Transverse colon (tissue), 4 donors: ENCODE measurements at regions not wholly inside any gene's neighbourhood (a gene's known extent, or its start where the extent isn't known, plus 50 kb on each side); places are given as distances from the start of the nearest gene placed in this dataset.

ENCODE experiments used
- DNase-seq: peaks from one replicate; pipeline ENCODE4 v3.0.0-alpha.2; 2019
- H3K27ac ChIP-seq, 4 donors: fragments of 200-600 bp; sonication (generic); 2 replicates each; pipeline ENCODE4 v1.5.1; 2016 to 2018; ENCODE audit warnings: inconsistent platforms in 4 of 4
- H3K27me3 ChIP-seq: fragments of 200-600 bp; sonication (generic); 2 replicates; pipeline ENCODE4 v1.5.1; 2017; ENCODE audit warnings: inconsistent platforms
- H3K36me3 ChIP-seq, 4 donors: fragments of 200-600 bp; sonication (generic); 2 replicates each; pipeline ENCODE4 v1.5.1; 2017 to 2019; ENCODE audit warnings: inconsistent platforms in 4 of 4
- H3K4me1 ChIP-seq, 4 donors: fragments of 200-600 bp; sonication (generic); 2 replicates each; pipeline ENCODE4 v1.5.1; 2017 to 2020; ENCODE audit warnings: inconsistent platforms in 4 of 4
- H3K4me3 ChIP-seq, 4 donors: fragments of 200-600 bp; sonication (generic); 1 replicate in 1 of 4; 2 replicates in 3 of 4; pipeline versions ENCODE4 v1.5.1 to v1.6.1; 2017 to 2019; ENCODE audit warnings: inconsistent platforms in 4 of 4
- H3K9me3 ChIP-seq, 2 donors: fragments of 200-600 bp; sonication (generic); 2 replicates each; pipeline ENCODE4 v1.5.1; 2017 to 2019; ENCODE audit warnings: inconsistent platforms in 2 of 2
- EP300 ChIP-seq: sonication (generic); formaldehyde crosslinking; IDR thresholded peaks from one replicate; pipeline ENCODE4 v1.6.1; 2017; ENCODE audit warnings: antibody characterized with exemption, low read depth
- POLR2A ChIP-seq: fragments of 450-650 bp; IDR thresholded peaks from one replicate; pipeline ENCODE4 v1.6.1; 2016; ENCODE audit warnings: antibody characterized with exemption, mild to moderate bottlenecking, moderate library complexity
- POLR2AphosphoS5 ChIP-seq, 3 donors: sonication (generic); formaldehyde crosslinking; IDR thresholded peaks; one replicate each; pipeline ENCODE4 v1.6.1; 2016; ENCODE audit warnings: antibody characterized with exemption in 3 of 3
- WGBS, 2 donors: methylation state at CpG; one replicate each; pipeline ENCODE4 v1.1.5; 2018; ENCODE audit warnings: low coverage in 1 of 2; 5-methylcytosine and 5-hydroxymethylcytosine counted together
- in situ Hi-C, 4 donors: fragments of 200-750 bp; cut with MboI; loops; one replicate each; pipeline versions ENCODE4 v1.15.0 to v1.15.1; 2017; ENCODE audit warnings: low sequenced_read_pairs in 3 of 4, low pct_ligation_motif_present in 1 of 4, low pct_unique_long_range_greater_than_20kb in 1 of 4
- intact Hi-C: fragments of 100-400 bp; cut with DNase I; formaldehyde crosslinking; loops from one replicate; pipeline ENCODE4 v1.15.1; 2023; ENCODE audit warnings: low total_unique reads
- TF ChIP-seq, protein P1 (sequence below), 5 experiments: fragments of 200-600 bp in 3 of 5; fragments of 450-650 bp in 2 of 5; sonication (generic) in 3 of 5; IDR thresholded peaks; 1 replicate in 2 of 5; 2 replicates in 3 of 5; pipeline ENCODE4 v1.5.1; 2016 to 2017; ENCODE audit warnings: antibody characterized with exemption in 5 of 5, inconsistent platforms in 3 of 5, mild to moderate bottlenecking in 2 of 5, moderate library complexity in 1 of 5

DNA sequence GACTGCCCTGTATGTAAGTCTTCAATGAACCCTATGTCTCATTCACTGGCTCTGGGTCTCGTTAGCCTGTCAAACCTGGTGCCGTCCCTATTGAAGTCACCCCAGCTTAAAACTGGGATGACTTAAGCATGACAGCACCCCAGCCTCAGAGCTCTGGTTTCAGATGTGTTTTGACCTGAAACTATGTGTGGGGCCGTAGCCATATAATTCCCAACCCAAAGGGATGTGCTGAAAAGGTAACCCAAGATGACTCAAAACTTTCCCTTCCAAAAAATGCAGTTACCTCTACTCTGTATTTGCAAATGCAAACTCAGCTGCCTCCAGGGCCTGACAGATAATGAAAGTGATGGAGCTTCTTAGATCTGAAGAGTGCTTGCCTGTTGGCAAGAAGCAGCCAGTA, 478.3 kb upstream of the ERCC4 start:
- in situ Hi-C loops: loop anchor here in 1 of 4 donors (25.0 kb wide), 1 partner anchor 554 kb away; no protein-coding TSS in a partner anchor
- intact Hi-C loops: no loop called here
- no peak overlapping the region for H3K27ac ChIP-seq

DNA sequence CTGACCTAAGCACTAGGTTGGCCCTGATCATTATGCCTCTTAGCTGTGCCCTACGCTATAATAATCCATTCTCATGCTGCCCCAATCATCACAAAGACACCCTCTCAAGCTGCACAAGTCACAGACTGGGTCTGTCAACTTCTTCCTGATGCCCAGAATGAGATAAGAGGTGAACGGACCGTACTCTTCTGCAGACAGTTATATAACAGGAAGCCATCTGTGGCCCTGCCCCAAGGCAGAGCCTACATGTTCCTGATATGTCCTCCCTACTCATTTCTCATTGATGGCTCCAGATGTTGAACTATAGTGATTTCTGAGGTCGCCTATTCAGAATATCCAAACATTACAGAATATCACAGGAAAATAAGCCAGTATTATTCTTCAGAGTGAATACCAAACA, 471.6 kb upstream of the ERCC4 start:
- H3K4me3 ChIP-seq: no peak overlapping the region
- in situ Hi-C loops (loop anchor here in 1 of 4 donors (25.0 kb wide), 1 partner anchor 561 kb away; no protein-coding TSS in a partner anchor), intact Hi-C loops (no loop called here)
- H3K36me3 ChIP-seq: no peaks in the 10 kb centered on the region
- no peaks in the 10 kb centered on the region for H3K4me1 ChIP-seq
- no peaks in the 10 kb centered on the region for H3K9me3 ChIP-seq
- no peak for TF ChIP-seq POLR2AphosphoS5 (IDR thresholded peaks at IDR 0.05)
- TF ChIP-seq EP300: no peak
- TF ChIP-seq, protein P1, sequence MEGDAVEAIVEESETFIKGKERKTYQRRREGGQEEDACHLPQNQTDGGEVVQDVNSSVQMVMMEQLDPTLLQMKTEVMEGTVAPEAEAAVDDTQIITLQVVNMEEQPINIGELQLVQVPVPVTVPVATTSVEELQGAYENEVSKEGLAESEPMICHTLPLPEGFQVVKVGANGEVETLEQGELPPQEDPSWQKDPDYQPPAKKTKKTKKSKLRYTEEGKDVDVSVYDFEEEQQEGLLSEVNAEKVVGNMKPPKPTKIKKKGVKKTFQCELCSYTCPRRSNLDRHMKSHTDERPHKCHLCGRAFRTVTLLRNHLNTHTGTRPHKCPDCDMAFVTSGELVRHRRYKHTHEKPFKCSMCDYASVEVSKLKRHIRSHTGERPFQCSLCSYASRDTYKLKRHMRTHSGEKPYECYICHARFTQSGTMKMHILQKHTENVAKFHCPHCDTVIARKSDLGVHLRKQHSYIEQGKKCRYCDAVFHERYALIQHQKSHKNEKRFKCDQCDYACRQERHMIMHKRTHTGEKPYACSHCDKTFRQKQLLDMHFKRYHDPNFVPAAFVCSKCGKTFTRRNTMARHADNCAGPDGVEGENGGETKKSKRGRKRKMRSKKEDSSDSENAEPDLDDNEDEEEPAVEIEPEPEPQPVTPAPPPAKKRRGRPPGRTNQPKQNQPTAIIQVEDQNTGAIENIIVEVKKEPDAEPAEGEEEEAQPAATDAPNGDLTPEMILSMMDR (IDR thresholded peaks at IDR 0.05): no peak
- 50% methylated on average over 4 of the region's 4 CpGs; no CpG with 5 or more reads in 1 of the 2 donors for WGBS, 2 donors
- DNase-seq: no peak
- no peak overlapping the region for H3K27ac ChIP-seq
- H3K27me3 ChIP-seq: no peaks in the 10 kb centered on the region

More for the DNA sequence above, 478.3 kb upstream of the ERCC4 start:
- DNase-seq: no peak
- no peaks in the 10 kb centered on the region for H3K36me3 ChIP-seq
- no peaks in the 10 kb centered on the region for H3K9me3 ChIP-seq
- WGBS, 2 donors: 79 to 90% methylated on average over 2 to 3 of the region's 3 CpGs
- H3K27me3 ChIP-seq: no peaks in the 10 kb centered on the region
- TF ChIP-seq POLR2AphosphoS5 (IDR thresholded peaks at IDR 0.05) (no peak), EP300 (no peak), POLR2A (no peak)
- TF ChIP-seq, protein P1 (IDR thresholded peaks at IDR 0.05): no peak
- no peak overlapping the region for H3K4me3 ChIP-seq
- no peaks in the 10 kb centered on the region for H3K4me1 ChIP-seq

DNA sequence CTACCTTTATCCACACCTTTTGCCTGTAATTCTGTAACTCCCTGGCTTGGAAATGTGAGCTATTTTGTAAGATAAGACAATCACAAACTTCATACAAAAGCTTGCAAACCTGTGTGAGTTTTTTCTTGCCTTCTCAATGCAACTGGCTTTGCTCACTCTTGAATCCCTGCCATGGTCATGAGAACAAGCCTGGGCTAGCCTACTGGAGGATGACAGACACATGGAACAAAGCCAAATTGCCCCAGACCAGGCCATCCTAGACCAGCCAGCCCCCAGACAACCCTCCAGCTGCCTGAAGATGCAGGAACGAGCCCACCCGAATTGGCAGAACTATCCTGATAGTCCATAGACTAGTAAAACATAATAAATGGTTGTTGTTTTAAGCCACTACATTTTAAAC, 466.6 kb upstream of the ERCC4 start:
- intact Hi-C loops (no loop called here), in situ Hi-C loops (no loop called here)

DNA sequence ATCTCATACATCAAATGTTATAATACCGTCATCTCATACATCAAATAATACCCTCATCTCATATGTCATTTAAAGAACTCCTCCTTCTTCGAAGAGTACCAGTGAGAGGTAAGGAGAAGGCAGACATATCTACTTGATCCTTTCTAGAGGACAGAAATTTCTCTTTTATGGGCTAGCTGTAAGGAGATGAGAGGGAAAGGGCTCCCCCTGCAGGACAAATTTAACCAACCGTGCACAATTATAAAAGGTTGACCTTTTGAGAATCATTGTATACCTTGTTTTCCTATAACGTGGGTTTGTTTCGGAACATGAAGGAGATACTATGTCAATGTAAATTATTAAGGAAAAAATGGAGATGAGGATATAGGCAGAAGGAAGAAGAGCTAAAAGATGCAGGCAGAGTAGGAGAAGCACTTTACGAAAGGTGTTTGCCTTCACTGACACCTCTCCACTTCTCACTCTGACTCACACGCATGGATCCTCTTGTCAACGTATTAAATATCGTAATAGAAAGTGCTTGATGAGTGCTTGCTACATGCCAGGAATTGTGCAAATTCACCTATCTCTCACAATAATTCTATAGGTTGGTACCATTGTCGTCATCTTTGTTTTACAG, 465.9 kb upstream of the ERCC4 start:
- H3K36me3 ChIP-seq: no peaks in the 10 kb centered on the region
- TF ChIP-seq, protein P1 (IDR thresholded peaks at IDR 0.05): peak in 4 of 5 experiments; percentile 28 to 50 (median 42)
- TF ChIP-seq POLR2AphosphoS5 (IDR thresholded peaks at IDR 0.05): no peak
- peak; percentile 9 for DNase-seq
- H3K27ac ChIP-seq: no peak overlapping the region
- no peaks in the 10 kb centered on the region for H3K4me1 ChIP-seq
- intact Hi-C loops: no loop called here
- in situ Hi-C loops: no loop called here
- no peak overlapping the region for H3K4me3 ChIP-seq
- WGBS, 2 donors: 62 to 69% methylated on average over 10 of the region's 10 CpGs
- no peaks in the 10 kb centered on the region for H3K9me3 ChIP-seq
- no peaks in the 10 kb centered on the region for H3K27me3 ChIP-seq

More for the DNA sequence above, 466.6 kb upstream of the ERCC4 start:
- Histone ChIP-seq H3K9me3 (no peaks in the 10 kb centered on the region), H3K27me3 (no peaks in the 10 kb centered on the region), H3K4me3 (no peak overlapping the region), H3K36me3 (no peaks in the 10 kb centered on the region), H3K27ac (no peak overlapping the region), H3K4me1 (no peaks in the 10 kb centered on the region)
- TF ChIP-seq POLR2A: no peak
- TF ChIP-seq, protein P1 (IDR thresholded peaks at IDR 0.05): no peak
- TF ChIP-seq EP300: no peak
- no peak for TF ChIP-seq POLR2AphosphoS5 (IDR thresholded peaks at IDR 0.05)
- no peak for DNase-seq
- WGBS, 2 donors: 39 to 68% methylated on average over 2 of the region's 2 CpGs
